Sigmoid colon (tissue), 6 donors: ENCODE measurements at regions not wholly inside any gene's neighbourhood (a gene's known extent, or its start where the extent isn't known, plus 50 kb on each side); places are given as distances from the start of the nearest gene placed in this dataset.

Source experiments
- DNase-seq: peaks from one replicate; pipeline ENCODE4 v3.0.0-alpha.2; 2019
- H3K27ac ChIP-seq, 4 donors: fragments of 200-600 bp; sonication (generic); one replicate each; pipeline ENCODE4 v1.5.1; 2016 to 2019; ENCODE audit warnings: mild to moderate bottlenecking in 1 of 4
- H3K27me3 ChIP-seq, 3 donors: fragments of 200-600 bp; sonication (generic); one replicate each; pipeline ENCODE4 v1.5.1; 2019; ENCODE audit warnings: mild to moderate bottlenecking in 1 of 3
- H3K36me3 ChIP-seq, 4 donors: fragments of 200-600 bp; sonication (generic); one replicate each; pipeline ENCODE4 v1.5.1; 2016 to 2019
- H3K4me1 ChIP-seq, 4 donors: fragments of 200-600 bp; sonication (generic); one replicate each; pipeline ENCODE4 v1.5.1; 2017 to 2019
- H3K4me3 ChIP-seq, 4 donors: fragments of 200-600 bp; sonication (generic); one replicate each; pipeline ENCODE4 v1.5.1; 2017 to 2019; ENCODE audit warnings: mild to moderate bottlenecking in 2 of 4, moderate library complexity in 1 of 4
- H3K9me3 ChIP-seq, 4 donors: fragments of 200-600 bp in 3 of 4; sonication (generic) in 3 of 4; one replicate each; pipeline versions ENCODE4 v1.5.1 to v1.6.1; 2013 to 2019
- EP300 ChIP-seq, 4 donors: sonication (generic); formaldehyde crosslinking; IDR thresholded peaks; one replicate each; pipeline ENCODE4 v1.6.1; 2017; ENCODE audit warnings: antibody characterized with exemption in 4 of 4
- POLR2A ChIP-seq, 2 donors: fragments of 450-650 bp; IDR thresholded peaks; one replicate each; pipeline ENCODE4 v1.6.1; 2016; ENCODE audit warnings: antibody characterized with exemption in 2 of 2, mild to moderate bottlenecking in 2 of 2, moderate library complexity in 2 of 2
- POLR2AphosphoS5 ChIP-seq, 4 donors: sonication (generic); formaldehyde crosslinking; IDR thresholded peaks; one replicate each; pipeline ENCODE4 v1.6.1; 2017; ENCODE audit warnings: antibody characterized with exemption in 4 of 4
- WGBS, 2 donors: extraction: QIAGEN DNeasy Blood & Tissue Kit; methylation state at CpG; one replicate each; pipeline ENCODE4 v1.1.7; 2013; 5-methylcytosine and 5-hydroxymethylcytosine counted together
- intact Hi-C: fragments of 100-400 bp; cut with DNase I; formaldehyde crosslinking; loops from one replicate; pipeline ENCODE4 v1.15.1; 2023
- TF ChIP-seq, protein P1 (sequence below), 4 experiments: fragments of 450-650 bp in 3 of 4; fragments of 200-600 bp in 1 of 4; IDR thresholded peaks; one replicate each; pipeline ENCODE4 v1.5.1; 2016 to 2019; ENCODE audit warnings: antibody characterized with exemption in 4 of 4, mild to moderate bottlenecking in 3 of 4, moderate library complexity in 2 of 4
- donor health status: healthy with polysubstance abuse.
- donor health status: healthy.

GRCh38 chr4:20592013-20592412 is 108.2 kb upstream of the PACRGL start:
- no peak for DNase-seq
- Histone ChIP-seq H3K4me3 (no peak overlapping the region), H3K36me3 (peaks cover 0 to 5% (median 0%) of the 10 kb centered on the region in 4 donors), H3K27ac (peak overlapping the region in 2 of 4 donors; percentile 40 to 66), H3K9me3 (no peaks in the 10 kb centered on the region), H3K27me3 (no peaks in the 10 kb centered on the region), H3K4me1 (peaks cover 0 to 18% (median 14%) of the 10 kb centered on the region in 4 donors)
- TF ChIP-seq, protein P1, sequence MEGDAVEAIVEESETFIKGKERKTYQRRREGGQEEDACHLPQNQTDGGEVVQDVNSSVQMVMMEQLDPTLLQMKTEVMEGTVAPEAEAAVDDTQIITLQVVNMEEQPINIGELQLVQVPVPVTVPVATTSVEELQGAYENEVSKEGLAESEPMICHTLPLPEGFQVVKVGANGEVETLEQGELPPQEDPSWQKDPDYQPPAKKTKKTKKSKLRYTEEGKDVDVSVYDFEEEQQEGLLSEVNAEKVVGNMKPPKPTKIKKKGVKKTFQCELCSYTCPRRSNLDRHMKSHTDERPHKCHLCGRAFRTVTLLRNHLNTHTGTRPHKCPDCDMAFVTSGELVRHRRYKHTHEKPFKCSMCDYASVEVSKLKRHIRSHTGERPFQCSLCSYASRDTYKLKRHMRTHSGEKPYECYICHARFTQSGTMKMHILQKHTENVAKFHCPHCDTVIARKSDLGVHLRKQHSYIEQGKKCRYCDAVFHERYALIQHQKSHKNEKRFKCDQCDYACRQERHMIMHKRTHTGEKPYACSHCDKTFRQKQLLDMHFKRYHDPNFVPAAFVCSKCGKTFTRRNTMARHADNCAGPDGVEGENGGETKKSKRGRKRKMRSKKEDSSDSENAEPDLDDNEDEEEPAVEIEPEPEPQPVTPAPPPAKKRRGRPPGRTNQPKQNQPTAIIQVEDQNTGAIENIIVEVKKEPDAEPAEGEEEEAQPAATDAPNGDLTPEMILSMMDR (IDR thresholded peaks at IDR 0.05) = no peak
- TF ChIP-seq EP300 (IDR thresholded peaks at IDR 0.05) = no peak
- TF ChIP-seq POLR2A (IDR thresholded peaks at IDR 0.05) = no peak
- no peak for TF ChIP-seq POLR2AphosphoS5 (IDR thresholded peaks at IDR 0.05)
- intact Hi-C loops = no loop called here
- WGBS, 2 donors = 14 to 59% methylated on average over 3 of the region's 3 CpGs

- 19 to 62% methylated on average over 2 of the region's 2 CpGs for WGBS, 2 donors
- peak overlapping the region in 2 of 4 donors; percentile 40 to 66 for H3K27ac ChIP-seq
These were observed 107.6 kb upstream of the PACRGL start for GRCh38 chr4:20592663-20593062.

DNA sequence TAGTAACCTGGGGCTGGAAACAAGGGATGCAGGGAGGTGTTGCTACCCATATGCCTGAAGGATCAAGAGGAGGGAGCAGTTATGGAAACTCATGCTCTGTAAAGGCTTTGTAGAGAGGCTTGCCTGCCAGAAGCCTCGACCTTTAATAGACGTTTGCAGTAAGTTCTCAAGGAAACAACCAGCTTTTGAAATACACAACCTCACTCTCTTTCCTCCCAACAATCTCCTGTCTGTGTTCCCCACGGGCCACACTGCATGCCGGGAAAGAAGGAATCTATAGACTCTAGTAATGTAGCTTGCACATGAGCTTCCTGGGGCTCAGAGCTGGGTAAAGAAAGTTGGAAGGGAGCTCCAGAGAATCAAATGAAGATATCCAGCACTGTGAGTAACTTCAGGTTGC is 101.6 kb upstream of the PACRGL start:
- Histone ChIP-seq H3K9me3 (no peaks in the 10 kb centered on the region), H3K36me3 (peaks cover 0 to 7% (median 2%) of the 10 kb centered on the region in 4 donors), H3K27me3 (no peaks in the 10 kb centered on the region), H3K27ac (no peak overlapping the region), H3K4me1 (no peaks in the 10 kb centered on the region), H3K4me3 (no peak overlapping the region)
- intact Hi-C loops = no loop called here
- no peak for TF ChIP-seq POLR2AphosphoS5 (IDR thresholded peaks at IDR 0.05)
- TF ChIP-seq POLR2A (IDR thresholded peaks at IDR 0.05) = no peak
- TF ChIP-seq, protein P1 (IDR thresholded peaks at IDR 0.05) = no peak
- no peak for TF ChIP-seq EP300 (IDR thresholded peaks at IDR 0.05)
- 91 to 94% methylated on average over 4 of the region's 4 CpGs for WGBS, 2 donors
- DNase-seq = no peak

More at GRCh38 chr4:20592663-20593062, 107.6 kb upstream of the PACRGL start:
- Histone ChIP-seq H3K36me3 (peaks cover 0 to 7% (median 0%) of the 10 kb centered on the region in 4 donors), H3K4me1 (peaks cover 0 to 18% (median 14%) of the 10 kb centered on the region in 4 donors), H3K9me3 (no peaks in the 10 kb centered on the region), H3K4me3 (no peak overlapping the region), H3K27me3 (no peaks in the 10 kb centered on the region)
- intact Hi-C loops = no loop called here
- no peak for DNase-seq
- TF ChIP-seq POLR2AphosphoS5 (IDR thresholded peaks at IDR 0.05) = no peak
- TF ChIP-seq EP300 (IDR thresholded peaks at IDR 0.05) = no peak
- TF ChIP-seq, protein P1 (IDR thresholded peaks at IDR 0.05) = no peak
- TF ChIP-seq POLR2A (IDR thresholded peaks at IDR 0.05) = no peak

- intact Hi-C loops = no loop called here
- no peak for DNase-seq
- H3K27ac ChIP-seq = no peak overlapping the region
- TF ChIP-seq POLR2AphosphoS5 (IDR thresholded peaks at IDR 0.05) (no peak), POLR2A (IDR thresholded peaks at IDR 0.05) (no peak), EP300 (IDR thresholded peaks at IDR 0.05) (no peak)
- TF ChIP-seq, protein P1 (IDR thresholded peaks at IDR 0.05) = no peak
- 12 to 68% methylated on average over 3 of the region's 3 CpGs for WGBS, 2 donors
- H3K27me3 ChIP-seq = no peaks in the 10 kb centered on the region
- H3K4me1 ChIP-seq = no peaks in the 10 kb centered on the region
- H3K36me3 ChIP-seq = no peaks in the 10 kb centered on the region
- no peaks in the 10 kb centered on the region for H3K9me3 ChIP-seq
- no peak overlapping the region for H3K4me3 ChIP-seq
These were observed 96.5 kb upstream of the PACRGL start for GRCh38 chr4:20603671-20604313.
